ENCODE measurements at regions not wholly inside any gene's neighbourhood (a gene's known extent, or its start where the extent isn't known, plus 50 kb on each side); places are given as distances from the start of the nearest gene placed in this dataset.

GRCh38 chr20:53837126-53837826 lies 233.1 kb downstream of the BCAS1 start:
- no peak for DNase-seq (ENCODE audit: low spot score)

GRCh38 chr20:53834749-53835148 lies 235.6 kb downstream of the BCAS1 start:
- DNase-seq (ENCODE audit: low spot score) = no peak

- no peak for DNase-seq (ENCODE audit: low spot score)
These were observed 236.3 kb downstream of the BCAS1 start for GRCh38 chr20:53834062-53834442.

- no peak for DNase-seq (ENCODE audit: low spot score)
These were observed 236.9 kb downstream of the BCAS1 start for GRCh38 chr20:53833333-53834061.

GRCh38 chr20:53832499-53832898 lies 237.9 kb downstream of the BCAS1 start:
- no peak for DNase-seq (ENCODE audit: low spot score)

- DNase-seq (ENCODE audit: low spot score) = no peak
These were observed 238.2 kb upstream of the ZNF217 start for GRCh38 chr20:53831812-53832211.

- no peak for DNase-seq (ENCODE audit: low spot score)
These were observed 237.6 kb upstream of the ZNF217 start for GRCh38 chr20:53831228-53831627.

- DNase-seq (ENCODE audit: low spot score) = peak; percentile 23
These were observed 236.3 kb upstream of the ZNF217 start for GRCh38 chr20:53829724-53830521.

GRCh38 chr20:53829255-53829723 lies 235.7 kb upstream of the ZNF217 start:
- peak; percentile 90 for DNase-seq (ENCODE audit: low spot score)

GRCh38 chr20:53828682-53829254 lies 235.1 kb upstream of the ZNF217 start:
- DNase-seq (ENCODE audit: low spot score) = no peak

GRCh38 chr20:53828088-53828681 lies 234.5 kb upstream of the ZNF217 start:
- peak; percentile 89 for DNase-seq (ENCODE audit: low spot score)

- no peak for DNase-seq (ENCODE audit: low spot score)
These were observed 233.9 kb upstream of the ZNF217 start for GRCh38 chr20:53827292-53828087.

GRCh38 chr20:53826597-53827291 lies 233.1 kb upstream of the ZNF217 start:
- DNase-seq (ENCODE audit: low spot score) = peak; percentile 78

- DNase-seq (ENCODE audit: low spot score) = no peak
These were observed 232.5 kb upstream of the ZNF217 start for GRCh38 chr20:53826090-53826489.

GRCh38 chr20:53825282-53825681 lies 231.6 kb upstream of the ZNF217 start:
- DNase-seq (ENCODE audit: low spot score) = no peak

GRCh38 chr20:53824779-53825178 lies 231.1 kb upstream of the ZNF217 start:
- no peak for DNase-seq (ENCODE audit: low spot score)

- no peak for DNase-seq (ENCODE audit: low spot score)
These were observed 229.6 kb upstream of the ZNF217 start for GRCh38 chr20:53823121-53823764.

- no peak for DNase-seq (ENCODE audit: low spot score)
These were observed 228.9 kb upstream of the ZNF217 start for GRCh38 chr20:53822534-53822933.

- no peak for DNase-seq (ENCODE audit: low spot score)
These were observed 226.4 kb upstream of the ZNF217 start for GRCh38 chr20:53819973-53820451.

Data from COLO829 (cell line).